A549 (cell line): ENCODE measurements at regions not wholly inside any gene's neighbourhood (a gene's known extent, or its start where the extent isn't known, plus 50 kb on each side); places are given as distances from the start of the nearest gene placed in this dataset.

ENCODE experiments used
- ATAC-seq, 2 experiments: fragments of 200-7000 bp in 1 of 2; fragments of >200 bp in 1 of 2; cut with Nextera tagmentation in 1 of 2; cut with Tn5 transposase in 1 of 2; 3 replicates each; pipeline versions ENCODE4 v1.8.0 to v1.9.1; 2018 to 2020; ENCODE audit warnings: mild to moderate bottlenecking in 1 of 2, moderate library complexity in 1 of 2
- CTCF ChIA-PET: fragments of 300-600 bp; sonication (Branson Sonifier 250); formaldehyde crosslinking; extraction: SDS; loops from one replicate; lab custom pipeline; 2021; ENCODE audit warnings: antibody characterized with exemption, inconsistent platforms; lab: Yijun Ruan, JAX
- POLR2A ChIA-PET: fragments of 350-600 bp; formaldehyde crosslinking; extraction: SDS; loops from one replicate; lab custom pipeline; 2021; ENCODE audit warnings: antibody characterized with exemption, inconsistent platforms; lab: Yijun Ruan, JAX
- DNase-seq, 2 experiments: peaks; one replicate each; pipeline versions ENCODE4 v3.0.0 to v3.0.0-alpha.2; 2011 to 2016; ENCODE audit warnings: low read depth in 1 of 2, low spot score in 1 of 2
- FAIRE-seq: peaks from 2 replicates; lab custom pipeline; 2011; peaks lifted over from hg19 to GRCh38; lab: Jason Lieb, UNC
- H3K27ac ChIP-seq, 2 experiments: fragments of >200 bp; sonication (Bioruptor Twin); formaldehyde crosslinking; 3 replicates each; pipeline ENCODE4 v1.5.1; 2016 to 2017
- H3K4me1 ChIP-seq: fragments of >200 bp; sonication (Bioruptor Twin); formaldehyde crosslinking; 3 replicates; pipeline ENCODE4 v1.6.1; 2016
- H3K4me2 ChIP-seq: fragments of >200 bp; sonication (Bioruptor Twin); formaldehyde crosslinking; 3 replicates; pipeline ENCODE4 v1.6.1; 2016
- H3K4me3 ChIP-seq: fragments of >200 bp; sonication (Bioruptor Twin); formaldehyde crosslinking; 3 replicates; pipeline ENCODE4 v1.5.1; 2016
- H3K9me3 ChIP-seq: fragments of >200 bp; sonication (Bioruptor Twin); formaldehyde crosslinking; 3 replicates; pipeline ENCODE4 v1.6.1; 2016
- ATOH8 ChIP-seq: fragments of 250-450 bp; sonication (Bioruptor Pico); IDR thresholded peaks from 2 replicates; pipeline ENCODE4 v1.5.0; 2020; ENCODE audit warnings: low read depth, mild to moderate bottlenecking, moderate library complexity
- CBX2 ChIP-seq: fragments of 200-600 bp; sonication (generic); IDR thresholded peaks from 2 replicates; pipeline ENCODE4 v1.6.1; 2016; ENCODE audit warnings: low read depth, mild to moderate bottlenecking, borderline replicate concordance
- CBX8 ChIP-seq: fragments of 200-600 bp; sonication (generic); IDR thresholded peaks from 2 replicates; pipeline ENCODE4 v1.6.1; 2016
- CEBPB ChIP-seq, 2 experiments: fragments of >200 bp in 1 of 2; sonication (Bioruptor Twin) in 1 of 2; formaldehyde crosslinking in 1 of 2; IDR thresholded peaks; 2 replicates each; pipeline ENCODE4 v1.6.1; 2012 to 2016
- EHMT2 ChIP-seq: fragments of 200-600 bp; sonication (generic); IDR thresholded peaks from 2 replicates; pipeline ENCODE4 v1.6.1; 2016; ENCODE audit warnings: antibody characterized with exemption, low read depth, mild to moderate bottlenecking, moderate library complexity
- EP300 ChIP-seq, 2 experiments: fragments of >200 bp; sonication (Bioruptor Twin); formaldehyde crosslinking; IDR thresholded peaks; 2 replicates in 1 of 2; 3 replicates in 1 of 2; pipeline ENCODE4 v1.6.1; 2016 to 2017
- FOSL2 ChIP-seq, 2 experiments: fragments of 450-650 bp in 1 of 2; fragments of >200 bp in 1 of 2; sonication (Bioruptor Twin) in 1 of 2; formaldehyde crosslinking; IDR thresholded peaks; 2 replicates each; pipeline versions ENCODE4 v1.5.0 to v1.6.1; 2016 to 2020; ENCODE audit warnings: mild to moderate bottlenecking in 1 of 2, moderate library complexity in 1 of 2
- HEYL ChIP-seq: fragments of 250-450 bp; sonication (Bioruptor Pico); IDR thresholded peaks from 2 replicates; pipeline ENCODE4 v1.8.0; 2021; ENCODE audit warnings: mild to moderate bottlenecking, moderate library complexity
- HOXB13 ChIP-seq: fragments of 250-450 bp; sonication (Bioruptor Pico); IDR thresholded peaks from 2 replicates; pipeline ENCODE4 v1.5.0; 2020; ENCODE audit warnings: low read depth, mild to moderate bottlenecking, moderate library complexity
- MAFK ChIP-seq: fragments of 450-650 bp; IDR thresholded peaks from 2 replicates; pipeline ENCODE4 v1.6.1; 2014; ENCODE audit not compliant: partially characterized antibody
- MAZ ChIP-seq: fragments of 150-350 bp; IDR thresholded peaks from 2 replicates; pipeline ENCODE4 v1.6.1; 2014; ENCODE audit warnings: antibody characterized with exemption, low read depth, low read length, borderline replicate concordance
- NR3C1 ChIP-seq: fragments of >200 bp; sonication (Bioruptor Twin); formaldehyde crosslinking; IDR thresholded peaks from 3 replicates; pipeline ENCODE4 v1.6.1; 2017
- PBX3 ChIP-seq: IDR thresholded peaks from 2 replicates; pipeline ENCODE4 v1.6.1; 2012
- PHF8 ChIP-seq: fragments of 200-600 bp; sonication (generic); IDR thresholded peaks from 2 replicates; pipeline ENCODE4 v1.6.1; 2016; ENCODE audit warnings: low read depth, mild to moderate bottlenecking, antibody characterized with exemption, moderate library complexity, borderline replicate concordance
- POLR2A ChIP-seq: IDR thresholded peaks from 2 replicates; pipeline ENCODE4 v1.6.1; 2012; ENCODE audit warnings: mild to moderate bottlenecking, low read length
- RARB ChIP-seq: fragments of 250-450 bp; sonication (Bioruptor Pico); IDR thresholded peaks from 2 replicates; pipeline ENCODE4 v1.8.0; 2021; ENCODE audit warnings: mild to moderate bottlenecking, moderate library complexity
- RFX5 ChIP-seq: fragments of 450-650 bp; IDR thresholded peaks from 2 replicates; pipeline ENCODE4 v1.7.1; 2014; ENCODE audit warnings: antibody characterized with exemption, mild to moderate bottlenecking, moderate library complexity
- TFCP2L1 ChIP-seq: fragments of 250-450 bp; sonication (Bioruptor Pico); IDR thresholded peaks from 2 replicates; pipeline ENCODE4 v1.5.0; 2021; ENCODE audit warnings: mild to moderate bottlenecking
- TP53 ChIP-seq: fragments of 250-450 bp; sonication (Bioruptor Pico); IDR thresholded peaks from 2 replicates; pipeline ENCODE4 v1.5.0; 2021; ENCODE audit warnings: mild to moderate bottlenecking, moderate library complexity
- ZNF302 ChIP-seq: fragments of 250-450 bp; sonication (Bioruptor Pico); IDR thresholded peaks from 2 replicates; pipeline ENCODE4 v1.9.0; 2021; ENCODE audit warnings: inconsistent platforms, mild to moderate bottlenecking, moderate library complexity
- WGBS: methylation state at CpG from one replicate; pipeline ENCODE4 v1.1.6; 2017; ENCODE audit errors: missing lambda C conversion rate; 5-methylcytosine and 5-hydroxymethylcytosine counted together

- TF ChIP-seq FOSL2 (IDR thresholded peaks at IDR 0.05) = no peak
- no peak for TF ChIP-seq FOSL2 (CRISPR knock-in tag; IDR thresholded peaks at IDR 0.05)
- TF ChIP-seq PHF8 = no peak
- TF ChIP-seq ZNF302 (CRISPR knock-in tag) = no peak
- TF ChIP-seq EP300 (IDR thresholded peaks at IDR 0.05) = no peak
- no peak for TF ChIP-seq HOXB13
- TF ChIP-seq TFCP2L1 = no peak
- no peak for TF ChIP-seq RARB (CRISPR knock-in tag)
- no peak for TF ChIP-seq PBX3
- TF ChIP-seq CBX8 = no peak
- TF ChIP-seq EHMT2 = no peak
- TF ChIP-seq POLR2A = no peak
- TF ChIP-seq, all 56 proteins: peak for 0
Measured at GRCh38 chr5:98175474-98175873, 598.0 kb upstream of the RGMB start (continued).

DNA sequence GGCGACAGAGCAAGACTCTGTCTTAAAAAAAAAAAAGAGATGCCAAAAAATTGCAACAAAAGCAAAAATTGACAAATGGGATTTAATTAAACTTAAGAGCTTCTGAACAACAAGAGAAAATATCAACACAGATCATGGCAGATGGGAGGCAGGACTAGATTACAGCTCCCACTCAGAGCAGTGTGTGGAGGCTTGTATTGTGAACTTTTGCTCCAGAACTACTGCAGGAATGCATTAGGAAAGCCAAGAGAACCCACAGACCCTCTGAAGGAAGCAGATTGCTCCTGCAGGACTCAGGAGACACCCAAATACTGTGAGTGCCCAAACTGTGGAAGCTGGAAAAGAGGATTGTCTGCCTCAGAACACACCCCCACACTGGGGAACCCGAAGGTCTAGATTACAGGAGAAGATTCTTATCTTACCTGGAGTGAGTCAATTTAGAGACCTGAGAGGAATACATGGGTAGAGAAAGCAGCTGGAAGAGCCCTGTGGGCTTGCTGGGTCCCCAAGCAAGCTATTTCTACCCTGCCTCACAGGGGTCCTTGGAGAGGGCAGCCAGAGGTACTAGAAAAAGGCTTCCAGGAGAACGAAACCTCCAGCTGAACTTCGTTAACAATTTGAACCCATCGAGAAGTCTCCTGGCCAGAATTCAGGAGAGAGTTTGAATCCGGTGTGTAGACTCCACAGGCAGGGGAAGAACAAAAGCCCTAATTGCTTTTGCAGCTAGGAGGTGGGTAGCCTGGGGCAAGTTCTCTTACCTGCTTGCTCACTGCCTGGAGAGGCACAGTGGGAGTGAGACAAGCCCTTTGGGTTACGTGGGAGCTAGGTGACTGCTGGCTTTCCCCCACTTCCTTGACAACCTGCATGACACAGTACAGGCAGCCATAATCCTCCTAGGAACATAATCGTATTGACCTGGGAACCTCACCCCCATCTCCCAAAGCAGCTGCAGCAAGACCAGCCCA lies 593.4 kb upstream of the RGMB start:
- ATAC-seq (no peak), FAIRE-seq (no peak), DNase-seq (no peak)
- Histone ChIP-seq H3K9me3 (no peaks in the 10 kb centered on the region; the same call in 1 of the 3 replicates), H3K4me1 (no peaks in the 10 kb centered on the region), H3K4me3 (no peak overlapping the region), H3K4me2 (no peak overlapping the region), H3K27ac (no peak overlapping the region)
- CTCF ChIA-PET = no interaction called here
- TF ChIP-seq NR3C1 (no peak), HEYL (CRISPR knock-in tag) (no peak), RFX5 (no peak), POLR2A (no peak), TP53 (CRISPR knock-in tag) (no peak), MAZ (no peak), MAFK (no peak), CBX2 (no peak), CEBPB (IDR thresholded peaks at IDR 0.05) (no peak), CBX8 (no peak), ATOH8 (CRISPR knock-in tag) (no peak)
- WGBS = 10% methylated on average over 8 of the region's 8 CpGs
- POLR2A ChIA-PET = no interaction called here

- Histone ChIP-seq H3K9me3 (no peaks in the 10 kb centered on the region; the same call in 1 of the 3 replicates), H3K27ac (no peak overlapping the region), H3K4me2 (no peak overlapping the region), H3K4me1 (no peaks in the 10 kb centered on the region), H3K4me3 (no peak overlapping the region)
- FAIRE-seq = no peak
- TF ChIP-seq EP300 (IDR thresholded peaks at IDR 0.05) (no peak), ATOH8 (CRISPR knock-in tag) (no peak)
- 36% methylated on average over 1 of the region's 1 CpG for WGBS
- no peak for DNase-seq
- no peak for ATAC-seq
- ChIA-PET POLR2A (no interaction called here), CTCF (no interaction called here)
Measured at GRCh38 chr5:98186128-98186527, 587.3 kb upstream of the RGMB start.
